HFFc6 (cell line): ENCODE measurements at regions not wholly inside any gene's neighbourhood (a gene's known extent, or its start where the extent isn't known, plus 50 kb on each side); places are given as distances from the start of the nearest gene placed in this dataset.
A peak's percentile ranks its signal among the peaks of the same experiment; 100 is the strongest.

ENCODE experiments used
- DNase-seq: peaks from one replicate; pipeline ENCODE4 v3.0.0-alpha.2; 2018
- H3K27ac Mint-ChIP-seq: 2 replicates; pipeline ENCODE4 v1.8.0; 2020; ENCODE audit warnings: mild to moderate bottlenecking, mixed read lengths
- H3K27me3 Mint-ChIP-seq: 2 replicates; pipeline ENCODE4 v1.8.0; 2021; ENCODE audit warnings: mild to moderate bottlenecking, moderate library complexity, mixed read lengths; ENCODE audit not compliant: insufficient read depth
- H3K36me3 Mint-ChIP-seq: 2 replicates; pipeline ENCODE4 v1.8.0; 2021; ENCODE audit warnings: low read depth, mixed read lengths
- H3K4me1 Mint-ChIP-seq: 2 replicates; pipeline ENCODE4 v1.8.0; 2020; ENCODE audit warnings: low read depth, mixed read lengths
- H3K4me3 Mint-ChIP-seq: 2 replicates; pipeline ENCODE4 v1.8.0; 2020; ENCODE audit warnings: mild to moderate bottlenecking, moderate library complexity, mixed read lengths
- H3K9me3 Mint-ChIP-seq: 2 replicates; pipeline ENCODE4 v1.8.0; 2020; ENCODE audit warnings: mild to moderate bottlenecking, mixed read lengths
- TF ChIP-seq, protein P1 (sequence below): fragments of 200-600 bp; sonication (generic); IDR thresholded peaks from 2 replicates; pipeline ENCODE4 v1.5.0; 2021; ENCODE audit warnings: antibody characterized with exemption, mild to moderate bottlenecking

DNA sequence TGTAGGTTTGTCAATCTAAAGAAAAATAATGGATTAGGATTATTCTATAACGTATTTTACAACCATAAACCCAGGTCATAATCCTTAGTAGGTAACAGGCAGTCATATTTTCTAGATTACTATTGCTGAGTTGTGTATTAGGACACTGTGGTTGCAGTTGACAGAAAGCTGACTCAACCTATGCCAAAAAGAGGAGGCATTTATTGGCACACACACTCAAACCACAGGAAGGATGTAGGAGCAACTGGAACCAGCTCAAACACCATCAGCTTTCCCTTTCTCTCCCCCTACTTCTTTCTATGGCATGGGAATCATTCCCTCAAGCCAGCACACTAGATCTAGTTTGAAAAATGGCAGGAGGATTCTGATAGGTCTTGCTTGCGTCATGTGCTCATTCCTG, 136.4 kb upstream of the FAM9C start:
- H3K4me1 Mint-ChIP-seq, result peaks cover 10% of the 10 kb centered on the region
- H3K27ac Mint-ChIP-seq, result 0 out of 2 replicates have a peak overlapping the region, but pooled peaks have one; percentile 4
- H3K27me3 Mint-ChIP-seq, result no peaks in the 10 kb centered on the region; the same call in 1 of the 2 replicates
- peaks cover 5% of the 10 kb centered on the region for H3K36me3 Mint-ChIP-seq
- peak; percentile 45 for DNase-seq
- no peak overlapping the region for H3K4me3 Mint-ChIP-seq
- peaks cover 10% of the 10 kb centered on the region; the same call in 1 of the 2 replicates for H3K9me3 Mint-ChIP-seq
- TF ChIP-seq, protein P1, sequence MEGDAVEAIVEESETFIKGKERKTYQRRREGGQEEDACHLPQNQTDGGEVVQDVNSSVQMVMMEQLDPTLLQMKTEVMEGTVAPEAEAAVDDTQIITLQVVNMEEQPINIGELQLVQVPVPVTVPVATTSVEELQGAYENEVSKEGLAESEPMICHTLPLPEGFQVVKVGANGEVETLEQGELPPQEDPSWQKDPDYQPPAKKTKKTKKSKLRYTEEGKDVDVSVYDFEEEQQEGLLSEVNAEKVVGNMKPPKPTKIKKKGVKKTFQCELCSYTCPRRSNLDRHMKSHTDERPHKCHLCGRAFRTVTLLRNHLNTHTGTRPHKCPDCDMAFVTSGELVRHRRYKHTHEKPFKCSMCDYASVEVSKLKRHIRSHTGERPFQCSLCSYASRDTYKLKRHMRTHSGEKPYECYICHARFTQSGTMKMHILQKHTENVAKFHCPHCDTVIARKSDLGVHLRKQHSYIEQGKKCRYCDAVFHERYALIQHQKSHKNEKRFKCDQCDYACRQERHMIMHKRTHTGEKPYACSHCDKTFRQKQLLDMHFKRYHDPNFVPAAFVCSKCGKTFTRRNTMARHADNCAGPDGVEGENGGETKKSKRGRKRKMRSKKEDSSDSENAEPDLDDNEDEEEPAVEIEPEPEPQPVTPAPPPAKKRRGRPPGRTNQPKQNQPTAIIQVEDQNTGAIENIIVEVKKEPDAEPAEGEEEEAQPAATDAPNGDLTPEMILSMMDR, result no peak

DNA sequence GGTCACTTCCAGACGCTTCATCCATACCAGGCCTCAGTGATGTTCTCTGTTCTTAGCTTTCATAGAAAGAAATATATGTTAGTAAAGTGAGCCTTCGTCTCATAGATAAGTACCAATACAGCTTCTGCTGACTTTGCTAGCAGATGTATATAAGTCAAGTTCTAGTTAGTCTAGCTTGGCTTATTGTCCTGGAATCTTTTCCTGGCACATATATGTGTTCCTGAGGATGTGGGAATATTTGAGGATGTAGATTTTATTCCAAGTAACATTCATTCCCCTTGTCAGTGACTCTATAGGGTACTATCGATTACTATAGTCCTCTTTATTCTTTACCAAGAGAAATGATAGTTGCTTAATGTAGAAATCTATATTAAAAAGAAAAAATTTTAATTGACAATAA, 135.2 kb upstream of the FAM9C start:
- Mint-ChIP-seq H3K27ac (no peak overlapping the region), H3K4me1 (peaks cover 10% of the 10 kb centered on the region), H3K27me3 (no peaks in the 10 kb centered on the region; the same call in 1 of the 2 replicates), H3K9me3 (peaks cover 8% of the 10 kb centered on the region; the same call in 1 of the 2 replicates), H3K36me3 (peaks cover 5% of the 10 kb centered on the region), H3K4me3 (no peak overlapping the region)
- no peak for DNase-seq
- TF ChIP-seq, protein P1, result no peak

DNA sequence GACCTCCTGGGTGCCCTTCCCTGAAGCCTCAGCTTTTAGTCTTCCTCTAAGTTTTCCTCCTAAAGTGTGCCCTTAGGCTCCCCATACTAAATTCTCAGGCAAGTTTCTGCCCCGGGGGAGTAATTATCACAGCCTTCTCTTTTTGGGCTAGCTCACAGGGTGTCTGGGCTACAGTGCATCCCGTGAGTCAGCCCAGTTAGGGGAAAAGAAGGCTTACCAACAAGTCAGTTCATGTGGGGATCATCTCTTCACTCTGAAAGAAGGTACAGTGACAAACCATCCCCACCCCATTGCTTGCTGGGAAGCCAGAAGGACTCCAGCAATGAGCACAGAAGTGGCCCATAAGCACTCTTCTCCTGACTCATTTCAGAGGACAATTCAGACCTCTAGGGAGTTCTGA, 134.7 kb upstream of the FAM9C start:
- Mint-ChIP-seq H3K4me3 (no peak overlapping the region), H3K27me3 (no peaks in the 10 kb centered on the region; the same call in 1 of the 2 replicates), H3K9me3 (0 out of 2 replicates have a peak, but pooled peaks cover 4% of the 10 kb centered on the region), H3K36me3 (peaks cover 5% of the 10 kb centered on the region), H3K27ac (peak overlapping the region; percentile 40; the same call in 1 of the 2 replicates), H3K4me1 (peaks cover 10% of the 10 kb centered on the region)
- TF ChIP-seq, protein P1, result no peak
- no peak for DNase-seq

DNA sequence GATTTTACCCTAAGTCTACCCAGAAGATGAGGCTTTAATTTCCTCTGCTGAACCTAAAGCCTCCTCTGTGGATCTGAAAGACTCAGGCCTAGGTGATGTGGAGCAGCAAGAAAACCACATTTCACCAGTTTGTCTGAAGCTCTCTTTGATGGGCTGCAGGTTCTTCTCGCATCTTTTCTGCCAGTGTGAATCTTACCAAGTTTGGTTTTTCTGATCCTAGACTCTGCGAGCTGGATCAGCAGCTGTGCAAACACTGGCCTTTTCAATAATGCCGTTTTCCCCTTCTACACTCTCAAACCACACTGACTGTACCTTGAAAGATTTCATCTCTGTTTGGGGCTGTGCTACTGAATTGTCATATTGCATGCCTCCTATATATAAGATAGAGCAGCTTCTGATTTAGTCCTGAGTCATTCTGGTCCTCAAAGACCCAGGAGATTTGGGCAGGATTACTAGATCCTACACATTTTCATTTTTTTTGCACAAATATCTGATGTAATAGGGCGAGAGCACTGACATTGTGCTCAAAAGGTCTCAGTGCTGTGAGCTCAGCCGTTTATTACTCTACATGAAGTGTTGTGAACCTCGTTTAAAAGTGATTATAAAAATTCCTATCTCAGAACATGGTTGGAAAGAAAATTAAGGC, 133.6 kb upstream of the FAM9C start:
- Mint-ChIP-seq H3K4me1 (peaks cover 10% of the 10 kb centered on the region), H3K4me3 (no peak overlapping the region), H3K27ac (no peak overlapping the region), H3K36me3 (peaks cover 5% of the 10 kb centered on the region; the same call in 1 of the 2 replicates), H3K9me3 (0 out of 2 replicates have a peak, but pooled peaks cover 4% of the 10 kb centered on the region), H3K27me3 (no peaks in the 10 kb centered on the region; the same call in 1 of the 2 replicates)
- no peak for DNase-seq
- TF ChIP-seq, protein P1, result no peak

DNA sequence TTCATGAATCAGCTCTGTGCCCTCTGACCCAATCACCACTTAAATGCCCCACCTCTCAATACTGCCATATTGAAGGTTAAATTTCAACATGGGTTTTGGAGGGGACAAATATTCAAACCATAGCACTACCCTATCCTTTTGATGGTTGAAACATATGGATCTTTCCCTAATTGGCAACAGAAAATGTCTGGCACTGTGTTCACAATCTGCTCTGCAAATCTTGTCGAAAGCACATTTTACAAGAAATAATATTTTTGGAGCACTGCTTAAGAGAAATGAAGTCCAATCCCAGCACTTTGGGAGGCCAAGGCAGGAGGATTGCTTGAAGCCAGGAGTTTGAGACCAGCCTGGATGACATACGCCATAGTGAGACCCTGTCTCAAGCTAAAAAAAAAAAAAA, 130.6 kb upstream of the FAM9C start:
- no peaks in the 10 kb centered on the region for H3K36me3 Mint-ChIP-seq
- no peaks in the 10 kb centered on the region; the same call in 1 of the 2 replicates for H3K27me3 Mint-ChIP-seq
- TF ChIP-seq, protein P1, result no peak
- H3K4me3 Mint-ChIP-seq, result no peak overlapping the region
- H3K9me3 Mint-ChIP-seq, result no peaks in the 10 kb centered on the region
- no peak for DNase-seq
- no peaks in the 10 kb centered on the region for H3K4me1 Mint-ChIP-seq
- no peak overlapping the region for H3K27ac Mint-ChIP-seq
